Loucy (cell line): ENCODE measurements at regions not wholly inside any gene's neighbourhood (a gene's known extent, or its start where the extent isn't known, plus 50 kb on each side); places are given as distances from the start of the nearest gene placed in this dataset.

Experiments used
- H2AFZ ChIP-seq: fragments of 200-600 bp; sonication (generic); 2 replicates; pipeline ENCODE4 v1.6.0; 2016; ENCODE audit warnings: antibody characterized with exemption, mild to moderate bottlenecking, low read length, moderate library complexity
- H3F3A ChIP-seq: fragments of 200-600 bp; 2 replicates; pipeline ENCODE4 v1.6.0; 2016; ENCODE audit warnings: antibody characterized with exemption, low read depth, mild to moderate bottlenecking
- H3K27me3 ChIP-seq: fragments of 200-600 bp; sonication (generic); 2 replicates; pipeline ENCODE4 v1.6.1; 2014; ENCODE audit warnings: low read length, mild to moderate bottlenecking; ENCODE audit not compliant: insufficient read depth, poor library complexity, severe bottlenecking
- H3K36me3 ChIP-seq: fragments of 200-600 bp; sonication (generic); 2 replicates; pipeline ENCODE4 v1.6.1; 2016; ENCODE audit warnings: low read length; ENCODE audit not compliant: insufficient read depth
- H3K4me1 ChIP-seq: fragments of 200-600 bp; sonication (generic); 2 replicates; pipeline ENCODE4 v1.5.1; 2014; ENCODE audit warnings: low read length, mild to moderate bottlenecking; ENCODE audit not compliant: insufficient read depth, poor library complexity, severe bottlenecking
- H3K4me2 ChIP-seq: fragments of 200-600 bp; sonication (generic); 2 replicates; pipeline ENCODE4 v1.6.0; 2014; ENCODE audit warnings: antibody characterized with exemption, low read length, low read depth, mild to moderate bottlenecking; ENCODE audit not compliant: poor library complexity, severe bottlenecking
- H3K4me3 ChIP-seq: fragments of 200-600 bp; sonication (generic); 2 replicates; pipeline ENCODE4 v1.5.1; 2014; ENCODE audit warnings: low read length, mild to moderate bottlenecking, mixed read lengths; ENCODE audit not compliant: poor library complexity, severe bottlenecking
- H3K79me2 ChIP-seq: fragments of 200-600 bp; sonication (generic); 2 replicates; pipeline ENCODE4 v1.6.1; 2014; ENCODE audit warnings: low read length; ENCODE audit not compliant: insufficient read depth
- H3K9ac ChIP-seq: fragments of 200-600 bp; sonication (generic); 2 replicates; pipeline ENCODE4 v1.6.0; 2014; ENCODE audit warnings: mild to moderate bottlenecking, low read depth, low read length, moderate library complexity; ENCODE audit not compliant: poor library complexity, severe bottlenecking
- H3K9me2 ChIP-seq: fragments of 200-600 bp; sonication (generic); replicated peaks from 2 replicates; pipeline ENCODE4 v1.6.1; 2016; ENCODE audit warnings: low read depth, low read length, mixed read lengths
- H3K9me3 ChIP-seq: fragments of 200-600 bp; sonication (generic); 2 replicates; pipeline ENCODE4 v1.6.1; 2014; ENCODE audit warnings: mild to moderate bottlenecking, antibody characterized with exemption, low read length, low read depth; ENCODE audit not compliant: insufficient read depth
- H4K20me1 ChIP-seq: fragments of 200-600 bp; sonication (generic); 2 replicates; pipeline ENCODE4 v1.6.0; 2014; ENCODE audit warnings: antibody characterized with exemption, low read length, mild to moderate bottlenecking; ENCODE audit not compliant: insufficient read depth, poor library complexity, severe bottlenecking
- EZH2phosphoT487 ChIP-seq: fragments of 200-600 bp; IDR thresholded peaks from 2 replicates; pipeline ENCODE4 v1.6.1; 2018; ENCODE audit warnings: antibody characterized with exemption, mild to moderate bottlenecking, moderate library complexity, borderline replicate concordance
- TF ChIP-seq, protein P1 (sequence below): fragments of 200-600 bp; sonication (generic); conservative IDR thresholded peaks from 2 replicates; pipeline ENCODE4 v1.5.1; 2014; ENCODE audit warnings: mild to moderate bottlenecking, antibody characterized with exemption, low read length

DNA sequence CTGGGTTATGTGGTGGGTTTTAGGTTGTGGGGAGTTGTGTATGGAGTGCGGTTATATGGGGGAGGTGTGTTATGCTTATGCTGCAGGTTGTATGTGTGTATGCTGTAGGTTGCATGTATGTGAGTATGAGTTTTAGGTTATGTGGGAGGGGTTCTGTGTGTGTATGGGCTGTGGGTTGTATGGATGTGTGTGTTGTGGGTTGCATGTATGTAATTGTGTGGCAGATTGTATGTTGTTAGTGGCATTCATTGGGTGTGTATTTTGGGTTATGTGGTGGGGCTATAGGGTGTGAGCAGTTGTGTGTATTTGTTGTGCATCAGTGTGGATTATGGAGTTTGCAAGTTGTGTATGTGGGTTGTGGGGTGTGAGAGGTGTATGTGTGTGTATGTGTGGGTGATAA lies 277.4 kb downstream of the NPIPA8 start:
- Histone ChIP-seq H3F3A (no peaks in the 10 kb centered on the region), H3K4me2 (no peak overlapping the region), H3K79me2 (no peaks in the 10 kb centered on the region), H4K20me1 (no peaks in the 10 kb centered on the region), H3K4me3 (no peak overlapping the region), H2AFZ (no peak overlapping the region), H3K36me3 (no peaks in the 10 kb centered on the region), H3K27me3 (no peaks in the 10 kb centered on the region), H3K9me2 (no peaks in the 10 kb centered on the region), H3K4me1 (no peaks in the 10 kb centered on the region), H3K9me3 (peaks cover 4% of the 10 kb centered on the region; the same call in 1 of the 2 replicates), H3K9ac (no peak overlapping the region)
- no peak for TF ChIP-seq EZH2phosphoT487
- TF ChIP-seq, protein P1, sequence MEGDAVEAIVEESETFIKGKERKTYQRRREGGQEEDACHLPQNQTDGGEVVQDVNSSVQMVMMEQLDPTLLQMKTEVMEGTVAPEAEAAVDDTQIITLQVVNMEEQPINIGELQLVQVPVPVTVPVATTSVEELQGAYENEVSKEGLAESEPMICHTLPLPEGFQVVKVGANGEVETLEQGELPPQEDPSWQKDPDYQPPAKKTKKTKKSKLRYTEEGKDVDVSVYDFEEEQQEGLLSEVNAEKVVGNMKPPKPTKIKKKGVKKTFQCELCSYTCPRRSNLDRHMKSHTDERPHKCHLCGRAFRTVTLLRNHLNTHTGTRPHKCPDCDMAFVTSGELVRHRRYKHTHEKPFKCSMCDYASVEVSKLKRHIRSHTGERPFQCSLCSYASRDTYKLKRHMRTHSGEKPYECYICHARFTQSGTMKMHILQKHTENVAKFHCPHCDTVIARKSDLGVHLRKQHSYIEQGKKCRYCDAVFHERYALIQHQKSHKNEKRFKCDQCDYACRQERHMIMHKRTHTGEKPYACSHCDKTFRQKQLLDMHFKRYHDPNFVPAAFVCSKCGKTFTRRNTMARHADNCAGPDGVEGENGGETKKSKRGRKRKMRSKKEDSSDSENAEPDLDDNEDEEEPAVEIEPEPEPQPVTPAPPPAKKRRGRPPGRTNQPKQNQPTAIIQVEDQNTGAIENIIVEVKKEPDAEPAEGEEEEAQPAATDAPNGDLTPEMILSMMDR = no peak

DNA sequence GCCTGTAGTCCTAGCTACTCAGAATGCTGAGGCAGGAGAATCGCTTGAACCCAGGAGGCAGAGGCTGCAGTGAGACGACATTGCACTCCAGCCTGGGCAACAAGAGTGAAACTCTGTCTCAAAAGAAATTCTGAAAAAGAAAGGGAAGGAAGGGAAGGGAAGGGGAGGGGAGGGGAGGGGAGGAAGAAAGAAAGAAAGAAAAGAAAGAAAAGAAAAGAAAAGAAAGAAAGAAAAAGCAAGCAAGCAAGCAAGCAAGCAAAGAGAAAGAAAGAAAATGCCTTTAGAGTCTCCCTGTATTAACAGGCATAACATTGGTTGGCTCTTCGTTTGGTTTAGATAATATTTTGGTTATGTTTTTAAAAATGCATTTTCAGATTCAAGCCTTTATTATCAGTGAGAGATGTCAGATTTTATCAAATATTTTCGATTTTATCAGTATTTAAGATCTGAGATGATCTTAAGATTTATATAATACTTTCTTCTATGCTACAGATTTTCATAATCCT lies 281.1 kb downstream of the NPIPA8 start:
- Histone ChIP-seq H4K20me1 (no peaks in the 10 kb centered on the region), H3K27me3 (no peaks in the 10 kb centered on the region), H3K4me2 (no peak overlapping the region), H3K79me2 (no peaks in the 10 kb centered on the region), H3K9me2 (no peaks in the 10 kb centered on the region), H3K36me3 (no peaks in the 10 kb centered on the region), H2AFZ (no peak overlapping the region), H3K9me3 (peaks cover 4% of the 10 kb centered on the region; the same call in 1 of the 2 replicates), H3K9ac (no peak overlapping the region), H3K4me1 (no peaks in the 10 kb centered on the region), H3K4me3 (no peak overlapping the region), H3F3A (no peaks in the 10 kb centered on the region)
- TF ChIP-seq, protein P1 = no peak
- TF ChIP-seq EZH2phosphoT487 = no peak

DNA sequence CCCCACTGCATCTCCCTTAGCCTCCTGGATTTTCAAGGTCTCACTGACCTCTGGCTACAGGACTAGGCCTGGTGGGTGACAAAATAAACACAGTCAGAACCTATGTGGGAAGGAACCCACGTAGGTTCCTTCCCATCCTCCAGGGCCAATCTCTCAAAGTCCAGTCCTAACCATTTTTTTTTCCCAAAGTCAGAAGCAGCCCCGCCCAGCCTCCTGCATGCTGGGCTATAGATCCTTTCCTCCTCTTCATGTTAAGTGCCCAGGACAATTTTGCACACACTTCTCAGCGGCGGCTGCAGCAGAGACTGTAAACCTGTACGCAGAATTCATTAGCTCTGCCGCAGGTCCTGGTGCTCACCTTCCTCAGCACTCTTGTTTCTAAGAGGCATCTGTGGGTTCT lies 285.8 kb downstream of the NPIPA8 start:
- Histone ChIP-seq H3K9ac (no peak overlapping the region), H3K4me1 (no peaks in the 10 kb centered on the region), H3K79me2 (no peaks in the 10 kb centered on the region), H3K4me2 (no peak overlapping the region), H3K27me3 (no peaks in the 10 kb centered on the region), H3K9me3 (no peaks in the 10 kb centered on the region; the same call in 1 of the 2 replicates), H3K36me3 (no peaks in the 10 kb centered on the region), H3K9me2 (no peaks in the 10 kb centered on the region), H3K4me3 (no peak overlapping the region), H2AFZ (no peak overlapping the region), H3F3A (no peaks in the 10 kb centered on the region), H4K20me1 (no peaks in the 10 kb centered on the region)
- TF ChIP-seq, protein P1 = no peak
- no peak for TF ChIP-seq EZH2phosphoT487
